Thyroid gland (tissue), 4 donors: ENCODE measurements at regions not wholly inside any gene's neighbourhood (a gene's known extent, or its start where the extent isn't known, plus 50 kb on each side); places are given as distances from the start of the nearest gene placed in this dataset.

Experiments
- DNase-seq, 2 donors: peaks; one replicate each; pipeline ENCODE4 v3.0.0-alpha.2; 2019
- H3K27ac ChIP-seq, 3 donors: fragments of 200-600 bp; sonication (generic); 1 replicate in 2 of 3; 2 replicates in 1 of 3; pipeline ENCODE4 v1.5.1; 2016 to 2019; ENCODE audit warnings: mild to moderate bottlenecking in 1 of 3, moderate library complexity in 1 of 3
- H3K27me3 ChIP-seq: fragments of 200-600 bp; sonication (generic); one replicate; pipeline ENCODE4 v1.5.1; 2019
- H3K36me3 ChIP-seq, 2 donors: fragments of 200-600 bp; sonication (generic); one replicate each; pipeline ENCODE4 v1.5.1; 2016 to 2019
- H3K4me1 ChIP-seq, 2 donors: fragments of 200-600 bp; sonication (generic); one replicate each; pipeline ENCODE4 v1.5.1; 2017 to 2019
- H3K4me3 ChIP-seq, 3 donors: fragments of 200-600 bp; sonication (generic); replicated peaks in 1 of 3; 1 replicate in 2 of 3; 2 replicates in 1 of 3; pipeline ENCODE4 v1.5.1; 2016; ENCODE audit warnings: mild to moderate bottlenecking in 1 of 3
- H3K9me3 ChIP-seq: fragments of 200-600 bp; sonication (generic); one replicate; pipeline ENCODE4 v1.5.1; 2017
- CTCF ChIP-seq, 6 experiments: fragments of 200-600 bp in 3 of 6; fragments of 450-650 bp in 3 of 6; sonication (generic) in 3 of 6; IDR thresholded peaks; one replicate each; pipeline ENCODE4 v1.5.1; 2016 to 2019; ENCODE audit warnings: antibody characterized with exemption in 6 of 6, mild to moderate bottlenecking in 2 of 6, inconsistent platforms in 1 of 6, moderate library complexity in 1 of 6
- POLR2A ChIP-seq, 2 donors: fragments of 450-650 bp; IDR thresholded peaks; one replicate each; pipeline ENCODE4 v1.6.1; 2017; ENCODE audit warnings: antibody characterized with exemption in 2 of 2, mild to moderate bottlenecking in 2 of 2, moderate library complexity in 1 of 2
- WGBS, 2 donors: methylation state at CpG; one replicate each; pipeline ENCODE4 v1.1.5; 2017; 5-methylcytosine and 5-hydroxymethylcytosine counted together
- intact Hi-C: fragments of 100-400 bp; cut with DNase I; formaldehyde crosslinking; loops from one replicate; pipeline ENCODE4 v1.15.1; 2023

GRCh38 chr15:81907521-81907920, 138.3 kb downstream of the MEX3B start:
- DNase-seq = no peak
- no peaks in the 10 kb centered on the region for H3K36me3 ChIP-seq
- no peaks in the 10 kb centered on the region for H3K27me3 ChIP-seq
- H3K27ac ChIP-seq = no peak overlapping the region
- WGBS, 2 donors = 93 to 100% methylated on average over 1 of the region's 1 CpG
- no peaks in the 10 kb centered on the region for H3K4me1 ChIP-seq
- H3K9me3 ChIP-seq = no peaks in the 10 kb centered on the region
- TF ChIP-seq CTCF (IDR thresholded peaks at IDR 0.05) (no peak), POLR2A (IDR thresholded peaks at IDR 0.05) (no peak)
- intact Hi-C loops = no loop called here
- H3K4me3 ChIP-seq = no peak overlapping the region

DNA sequence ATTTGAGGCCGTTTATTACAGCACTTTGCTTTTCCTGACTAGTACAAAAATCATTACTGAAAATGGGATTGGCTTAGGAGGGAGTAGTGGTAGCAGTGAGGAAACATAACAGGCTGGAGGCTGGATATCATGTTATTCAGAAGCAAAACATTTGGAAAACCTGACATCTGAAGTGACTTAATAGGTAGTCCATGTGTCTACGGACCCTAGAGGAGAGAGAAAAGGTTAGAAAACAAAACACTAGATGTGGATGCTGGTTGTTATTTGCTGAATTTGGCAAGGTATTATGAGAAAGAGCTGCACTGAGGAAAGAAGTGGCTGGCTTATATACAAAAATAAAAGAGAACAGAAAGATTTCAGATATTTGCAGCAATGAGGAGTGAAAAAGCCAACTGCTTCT, 139.9 kb downstream of the MEX3B start:
- no peak overlapping the region for H3K4me3 ChIP-seq
- H3K4me1 ChIP-seq = no peaks in the 10 kb centered on the region
- no peak overlapping the region for H3K27ac ChIP-seq
- no peaks in the 10 kb centered on the region for H3K9me3 ChIP-seq
- DNase-seq = no peak
- intact Hi-C loops = no loop called here
- H3K27me3 ChIP-seq = no peaks in the 10 kb centered on the region
- H3K36me3 ChIP-seq = no peaks in the 10 kb centered on the region
- TF ChIP-seq POLR2A (IDR thresholded peaks at IDR 0.05) (no peak), CTCF (IDR thresholded peaks at IDR 0.05) (no peak)
- WGBS, 2 donors = 78 to 81% methylated on average over 2 of the region's 2 CpGs

GRCh38 chr15:81901319-81901718, 144.5 kb downstream of the MEX3B start:
- Histone ChIP-seq H3K9me3 (no peaks in the 10 kb centered on the region), H3K4me1 (no peaks in the 10 kb centered on the region), H3K36me3 (no peaks in the 10 kb centered on the region), H3K27me3 (no peaks in the 10 kb centered on the region), H3K4me3 (no peak overlapping the region), H3K27ac (no peak overlapping the region)
- 73 to 74% methylated on average over 5 of the region's 5 CpGs for WGBS, 2 donors
- DNase-seq = no peak
- TF ChIP-seq CTCF (IDR thresholded peaks at IDR 0.05) (no peak), POLR2A (IDR thresholded peaks at IDR 0.05) (no peak)
- intact Hi-C loops = no loop called here

DNA sequence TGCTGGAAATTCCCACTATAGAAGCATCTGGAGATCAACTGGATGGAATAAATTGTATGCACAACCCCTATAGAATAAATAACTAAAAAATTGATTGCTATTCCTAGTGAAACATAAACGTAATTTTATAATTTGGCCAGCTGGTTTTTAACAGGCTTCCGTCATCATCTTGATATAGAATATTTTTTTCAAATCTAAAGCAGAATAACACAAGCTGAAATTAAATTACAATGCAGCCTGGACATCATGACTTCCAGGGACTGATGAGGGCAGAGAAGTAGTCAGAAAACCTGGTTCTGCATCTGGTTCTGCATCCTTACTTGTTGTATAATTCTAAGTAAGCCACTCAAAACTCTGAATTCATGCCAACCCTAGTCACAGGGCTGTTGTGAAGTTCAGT, 146.1 kb downstream of the MEX3B start:
- DNase-seq = no peak

DNA sequence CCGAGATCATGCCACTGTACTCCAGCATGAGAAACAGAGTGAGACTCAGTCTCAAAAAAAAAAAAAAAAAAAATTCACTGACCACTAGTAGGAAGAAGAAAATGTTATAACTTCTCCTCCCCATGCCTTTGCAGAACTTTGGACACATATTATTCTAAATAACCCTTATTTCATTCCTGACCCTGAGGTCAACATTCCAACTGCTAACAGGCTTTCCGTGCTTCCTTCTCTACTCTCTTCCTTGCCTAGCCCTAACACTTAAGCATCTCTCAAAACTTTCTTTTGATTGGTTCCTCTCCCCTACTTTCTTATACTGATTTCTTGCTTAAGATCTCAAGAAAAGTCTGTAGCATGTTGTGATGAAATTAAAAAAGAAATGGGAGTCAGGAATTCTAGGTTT, 146.8 kb downstream of the MEX3B start:
- no peak for TF ChIP-seq CTCF (IDR thresholded peaks at IDR 0.05)
- TF ChIP-seq POLR2A (IDR thresholded peaks at IDR 0.05) = no peak
- no peaks in the 10 kb centered on the region for H3K4me1 ChIP-seq
- H3K27ac ChIP-seq = no peak overlapping the region
- 82 to 91% methylated on average over 2 of the region's 2 CpGs for WGBS, 2 donors
- H3K36me3 ChIP-seq = no peaks in the 10 kb centered on the region
- no peaks in the 10 kb centered on the region for H3K9me3 ChIP-seq
- intact Hi-C loops = no loop called here
- no peak overlapping the region for H3K4me3 ChIP-seq
- no peak for DNase-seq
- H3K27me3 ChIP-seq = no peaks in the 10 kb centered on the region

More for the DNA sequence above, 146.1 kb downstream of the MEX3B start:
- H3K9me3 ChIP-seq = no peaks in the 10 kb centered on the region
- intact Hi-C loops = no loop called here
- no peaks in the 10 kb centered on the region for H3K27me3 ChIP-seq
- H3K36me3 ChIP-seq = no peaks in the 10 kb centered on the region
- TF ChIP-seq POLR2A (IDR thresholded peaks at IDR 0.05) = no peak
- no peak for TF ChIP-seq CTCF (IDR thresholded peaks at IDR 0.05)
- H3K4me1 ChIP-seq = no peaks in the 10 kb centered on the region
- H3K4me3 ChIP-seq = no peak overlapping the region
- no peak overlapping the region for H3K27ac ChIP-seq
- WGBS, 2 donors = 92 to 96% methylated on average over 2 of the region's 2 CpGs
